ENCODE measurements at regions not wholly inside any gene's neighbourhood (a gene's known extent, or its start where the extent isn't known, plus 50 kb on each side); places are given as distances from the start of the nearest gene placed in this dataset.

GRCh38 chr4:138096384-138097062 lies 145.6 kb downstream of the SLC7A11 start:
- no peak for DNase-seq (ENCODE audit: extremely low spot score, unreplicated experiment)
- Mint-ChIP-seq H3K27me3 (no peaks in the 10 kb centered on the region), H3K27ac (no peak overlapping the region), H3K9me3 (peaks cover 8% of the 10 kb centered on the region), H3K4me3 (peak overlapping the region; percentile 10), H3K4me1 (ENCODE audit: unreplicated experiment) (peaks cover 10% of the 10 kb centered on the region), H3K36me3 (no peaks in the 10 kb centered on the region)
- TF ChIP-seq CTCF (conservative IDR thresholded peaks at IDR 0.05): no peak

GRCh38 chr4:138095378-138095777 lies 146.8 kb downstream of the SLC7A11 start:
- no peak for DNase-seq (ENCODE audit: extremely low spot score, unreplicated experiment)
- H3K4me3 Mint-ChIP-seq: no peak overlapping the region
- H3K4me1 Mint-ChIP-seq (ENCODE audit: unreplicated experiment): peaks cover 21% of the 10 kb centered on the region
- TF ChIP-seq CTCF (conservative IDR thresholded peaks at IDR 0.05): no peak
- H3K9me3 Mint-ChIP-seq: peaks cover 8% of the 10 kb centered on the region
- H3K27ac Mint-ChIP-seq: peak overlapping the region; percentile 15
- no peaks in the 10 kb centered on the region for H3K27me3 Mint-ChIP-seq
- no peaks in the 10 kb centered on the region for H3K36me3 Mint-ChIP-seq

- H3K27ac Mint-ChIP-seq: no peak overlapping the region
- no peak for DNase-seq (ENCODE audit: extremely low spot score, unreplicated experiment)
- H3K9me3 Mint-ChIP-seq: peaks cover 8% of the 10 kb centered on the region
- no peaks in the 10 kb centered on the region for H3K27me3 Mint-ChIP-seq
- no peak overlapping the region for H3K4me3 Mint-ChIP-seq
- peaks cover 22% of the 10 kb centered on the region for H3K4me1 Mint-ChIP-seq (ENCODE audit: unreplicated experiment)
- no peaks in the 10 kb centered on the region for H3K36me3 Mint-ChIP-seq
- no peak for TF ChIP-seq CTCF (conservative IDR thresholded peaks at IDR 0.05)
Observed at GRCh38 chr4:138092060-138092459, 150.1 kb downstream of the SLC7A11 start.

- no peaks in the 10 kb centered on the region for H3K27me3 Mint-ChIP-seq
- H3K27ac Mint-ChIP-seq: peak overlapping the region; percentile 40
- H3K4me1 Mint-ChIP-seq (ENCODE audit: unreplicated experiment): peaks cover 30% of the 10 kb centered on the region
- H3K36me3 Mint-ChIP-seq: no peaks in the 10 kb centered on the region
- no peak for TF ChIP-seq CTCF (conservative IDR thresholded peaks at IDR 0.05)
- H3K4me3 Mint-ChIP-seq: no peak overlapping the region
- DNase-seq (ENCODE audit: extremely low spot score, unreplicated experiment): no peak
- H3K9me3 Mint-ChIP-seq: peaks cover 8% of the 10 kb centered on the region
Observed at GRCh38 chr4:138090918-138091676, 151.1 kb downstream of the SLC7A11 start.

GRCh38 chr4:138090150-138090917 lies 151.8 kb downstream of the SLC7A11 start:
- no peak for DNase-seq (ENCODE audit: extremely low spot score, unreplicated experiment)
- Mint-ChIP-seq H3K4me1 (ENCODE audit: unreplicated experiment) (peaks cover 33% of the 10 kb centered on the region), H3K27ac (peak overlapping the region; percentile 40), H3K27me3 (no peaks in the 10 kb centered on the region), H3K9me3 (peaks cover 8% of the 10 kb centered on the region), H3K4me3 (peak overlapping the region; percentile 75), H3K36me3 (no peaks in the 10 kb centered on the region)
- peak; percentile 91 for TF ChIP-seq CTCF (conservative IDR thresholded peaks at IDR 0.05)

Data from type B pancreatic cell (in vitro differentiated cells).